ENCODE measurements at regions not wholly inside any gene's neighbourhood (a gene's known extent, or its start where the extent isn't known, plus 50 kb on each side); places are given as distances from the start of the nearest gene placed in this dataset.

- no peak for TF ChIP-seq ETS1 (IDR thresholded peaks at IDR 0.05)
- no peak for TF ChIP-seq JUNB (IDR thresholded peaks at IDR 0.05; ENCODE audit: unreplicated experiment)
- no peak for TF ChIP-seq NANOG (IDR thresholded peaks at IDR 0.05; ENCODE audit: borderline replicate concordance)
- TF ChIP-seq ZNF331 (CRISPR knock-in tag; IDR thresholded peaks at IDR 0.05; ENCODE audit: low read depth): no peak
- TF ChIP-seq ZNF114 (CRISPR knock-in tag; IDR thresholded peaks at IDR 0.05): no peak
Measured at GRCh38 chr20:58070664-58071196, 157.7 kb downstream of the ANKRD60 start (continued).

- ATAC-seq (no peak), DNase-seq (ENCODE audit: low spot score) (no peak)
- Mint-ChIP-seq H3K36me3 (ENCODE audit: low read depth) (no peaks in the 10 kb centered on the region), H3K9me3 (no peaks in the 10 kb centered on the region), H3K27ac (no peak overlapping the region), H3K27me3 (ENCODE audit: insufficient read depth, low read depth, poor library complexity) (peaks cover 4% of the 10 kb centered on the region), H3K4me1 (peaks cover 4% of the 10 kb centered on the region; the same call in 1 of the 3 replicates), H3K4me3 (no peak overlapping the region)
- Histone ChIP-seq H3K4me3 (no peak overlapping the region), H3K36me3 (ENCODE audit: insufficient read depth) (no peaks in the 10 kb centered on the region), H3K4me1 (ENCODE audit: insufficient read depth) (no peaks in the 10 kb centered on the region), H3F3A (replicated peaks; ENCODE audit: low read depth) (no peaks in the 10 kb centered on the region), H3K79me2 (replicated peaks; ENCODE audit: insufficient read depth) (no peaks in the 10 kb centered on the region), H3K9me2 (ENCODE audit: insufficient read depth) (no peaks in the 10 kb centered on the region), H3K27ac (ENCODE audit: low read depth) (no peak overlapping the region), H3K4me2 (no peak overlapping the region), H3K27me3 (ENCODE audit: insufficient read depth) (no peaks in the 10 kb centered on the region), H2AFZ (no peak overlapping the region), H4K20me1 (replicated peaks; ENCODE audit: insufficient read depth) (no peaks in the 10 kb centered on the region)
- TF ChIP-seq EZH2 (IDR thresholded peaks at IDR 0.05; ENCODE audit: low read depth, unreplicated experiment): no peak
- no peak for TF ChIP-seq EZH2phosphoT487 (IDR thresholded peaks at IDR 0.05; ENCODE audit: unreplicated experiment)
- TF ChIP-seq JUNB (IDR thresholded peaks at IDR 0.05; ENCODE audit: unreplicated experiment): no peak
- no peak for TF ChIP-seq STAT1 (IDR thresholded peaks at IDR 0.05; ENCODE audit: unreplicated experiment)
- no peak for TF ChIP-seq REST (IDR thresholded peaks at IDR 0.05; ENCODE audit: unreplicated experiment)
- no peak for TF ChIP-seq ZNF462 (CRISPR knock-in tag; IDR thresholded peaks at IDR 0.05)
- no peak for TF ChIP-seq ZNF331 (CRISPR knock-in tag; IDR thresholded peaks at IDR 0.05; ENCODE audit: low read depth)
- TF ChIP-seq NANOG (IDR thresholded peaks at IDR 0.05; ENCODE audit: borderline replicate concordance): no peak
- no peak for TF ChIP-seq ETS1 (IDR thresholded peaks at IDR 0.05)
- TF ChIP-seq POLR2AphosphoS5 (IDR thresholded peaks at IDR 0.05; ENCODE audit: low read depth): no peak
- no peak for TF ChIP-seq ZNF114 (CRISPR knock-in tag; IDR thresholded peaks at IDR 0.05)
Measured at GRCh38 chr20:58069796-58070663, 158.4 kb downstream of the ANKRD60 start.
